GM06990 (cell line): ENCODE measurements at regions not wholly inside any gene's neighbourhood (a gene's known extent, or its start where the extent isn't known, plus 50 kb on each side); places are given as distances from the start of the nearest gene placed in this dataset.

Experiments
- DNase-seq: peaks from one replicate; pipeline ENCODE4 v3.0.0-alpha.2; 2011; ENCODE audit not compliant: insufficient read length; ENCODE audit errors: extremely low read depth
- H3K27me3 ChIP-seq: replicated peaks from 2 replicates; pipeline ENCODE4 v1.6.0; 2011; ENCODE audit warnings: low read length; ENCODE audit not compliant: control insufficient read depth, insufficient read depth
- H3K36me3 ChIP-seq: 2 replicates; pipeline ENCODE4 v1.5.1; 2011; ENCODE audit warnings: low read length; ENCODE audit not compliant: control insufficient read depth, insufficient read depth
- H3K4me3 ChIP-seq: replicated peaks from 2 replicates; pipeline ENCODE4 v1.5.1; 2011; ENCODE audit warnings: low read depth, mild to moderate bottlenecking, control low read depth, low read length
- CTCF ChIP-seq: IDR thresholded peaks from 2 replicates; pipeline ENCODE4 v1.5.1; 2011; ENCODE audit warnings: low read length, control low read depth, mild to moderate bottlenecking, inconsistent platforms; ENCODE audit not compliant: insufficient read depth, poor library complexity, severe bottlenecking

DNA sequence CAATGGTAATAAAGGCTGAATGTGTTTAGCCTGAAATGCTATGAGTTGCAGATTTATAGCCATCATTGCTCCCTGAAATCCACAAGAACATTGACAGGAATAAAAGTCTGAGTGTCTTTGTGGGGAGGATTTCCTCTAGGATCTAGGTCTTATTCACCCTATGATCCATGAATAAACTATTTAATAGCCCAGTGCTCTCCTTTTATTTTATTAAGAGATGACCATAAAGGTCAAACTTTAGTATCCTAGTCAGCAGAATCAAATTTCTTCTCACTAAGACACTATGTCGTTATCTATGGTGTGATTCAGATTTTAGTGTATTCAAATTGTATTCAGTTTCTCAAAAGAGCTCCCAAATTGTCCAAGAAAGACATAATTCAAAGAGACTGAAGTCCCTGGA, 67.8 kb upstream of the AKR1E2 start:
- TF ChIP-seq CTCF, result no peak
- no peak for DNase-seq
- no peak overlapping the region for H3K4me3 ChIP-seq
- no peaks in the 10 kb centered on the region for H3K36me3 ChIP-seq
- H3K27me3 ChIP-seq, result no peaks in the 10 kb centered on the region; the same call in 1 of the 2 replicates

GRCh38 chr10:4755286-4755989, 70.6 kb upstream of the AKR1E2 start:
- Histone ChIP-seq H3K36me3 (no peaks in the 10 kb centered on the region), H3K27me3 (no peaks in the 10 kb centered on the region; the same call in 1 of the 2 replicates), H3K4me3 (no peak overlapping the region)
- no peak for DNase-seq
- no peak for TF ChIP-seq CTCF

DNA sequence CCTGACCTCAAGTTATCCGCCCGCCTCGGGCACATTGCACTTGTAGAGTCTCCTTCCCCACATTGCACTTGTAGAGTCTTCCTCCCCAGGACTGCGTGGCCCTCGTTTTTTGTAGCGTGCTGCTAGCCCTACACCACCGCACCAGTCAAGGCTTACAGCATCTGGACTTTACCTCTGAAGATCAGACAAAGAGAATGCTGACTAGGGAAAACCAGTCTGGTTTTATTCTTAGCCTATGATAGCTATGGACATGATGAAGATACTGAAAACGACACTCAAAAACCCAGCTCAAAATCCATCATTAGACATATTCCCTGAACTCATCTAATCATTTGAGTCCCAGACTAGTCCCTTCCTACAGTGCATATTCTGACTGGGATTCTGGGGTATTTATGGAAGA, 71.9 kb upstream of the AKR1E2 start:
- TF ChIP-seq CTCF, result no peak
- no peak for DNase-seq
- no peak overlapping the region for H3K4me3 ChIP-seq
- H3K27me3 ChIP-seq, result no peaks in the 10 kb centered on the region; the same call in 1 of the 2 replicates
- H3K36me3 ChIP-seq, result no peaks in the 10 kb centered on the region

- DNase-seq, result no peak
- TF ChIP-seq CTCF, result no peak
- no peaks in the 10 kb centered on the region for H3K27me3 ChIP-seq
- H3K36me3 ChIP-seq, result no peaks in the 10 kb centered on the region
- no peak overlapping the region for H3K4me3 ChIP-seq
Measured at GRCh38 chr10:4751211-4751610, 74.8 kb upstream of the AKR1E2 start.

DNA sequence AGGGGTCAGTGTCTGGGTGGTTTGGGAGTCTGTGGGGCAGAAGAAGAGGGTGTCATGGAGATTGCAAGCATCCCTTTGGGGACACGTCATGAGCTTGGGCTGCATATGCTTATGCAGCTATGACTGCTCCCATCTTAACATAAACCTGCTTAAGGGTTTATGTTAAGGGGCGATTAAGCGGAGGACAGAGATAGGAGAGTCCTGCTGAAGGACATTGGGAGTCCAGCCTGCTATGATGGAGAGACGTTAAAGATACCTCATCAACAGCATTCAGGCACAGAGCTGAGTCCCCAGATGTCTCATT, 76.8 kb upstream of the AKR1E2 start:
- DNase-seq, result no peak
- Histone ChIP-seq H3K4me3 (no peak overlapping the region), H3K36me3 (no peaks in the 10 kb centered on the region), H3K27me3 (no peaks in the 10 kb centered on the region)
- TF ChIP-seq CTCF, result no peak
